Osteocyte (in vitro differentiated cells): ENCODE measurements at regions not wholly inside any gene's neighbourhood (a gene's known extent, or its start where the extent isn't known, plus 50 kb on each side); places are given as distances from the start of the nearest gene placed in this dataset.

Experiments used
- DNase-seq: peaks from one replicate; pipeline ENCODE4 v3.0.0; 2021; ENCODE audit warnings: mixed read lengths; ENCODE audit not compliant: unreplicated experiment; ENCODE audit errors: extremely low spot score
- H3K27ac Mint-ChIP-seq: one replicate; pipeline ENCODE4 v1.8.0; 2021; ENCODE audit warnings: mild to moderate bottlenecking, mixed read lengths; ENCODE audit not compliant: unreplicated experiment
- H3K27me3 Mint-ChIP-seq: one replicate; pipeline ENCODE4 v1.8.0; 2021; ENCODE audit warnings: mixed read lengths; ENCODE audit not compliant: unreplicated experiment
- H3K36me3 Mint-ChIP-seq: one replicate; pipeline ENCODE4 v1.8.0; 2021; ENCODE audit warnings: mixed read lengths; ENCODE audit not compliant: unreplicated experiment
- H3K4me1 Mint-ChIP-seq: one replicate; pipeline ENCODE4 v1.8.0; 2021; ENCODE audit warnings: mixed read lengths; ENCODE audit not compliant: unreplicated experiment
- H3K4me3 Mint-ChIP-seq: one replicate; pipeline ENCODE4 v1.8.0; 2021; ENCODE audit warnings: mild to moderate bottlenecking, moderate library complexity, mixed read lengths; ENCODE audit not compliant: unreplicated experiment
- H3K9me3 Mint-ChIP-seq: one replicate; pipeline ENCODE4 v1.8.0; 2021; ENCODE audit warnings: mixed read lengths; ENCODE audit not compliant: unreplicated experiment
- CTCF ChIP-seq: fragments of 200-600 bp; sonication (generic); IDR thresholded peaks from 2 replicates; pipeline ENCODE4 v1.5.0; 2021; ENCODE audit warnings: antibody characterized with exemption, mild to moderate bottlenecking, moderate library complexity

- Mint-ChIP-seq H3K4me3 (no peak overlapping the region), H3K27ac (no peak overlapping the region), H3K9me3 (peaks cover 8% of the 10 kb centered on the region), H3K36me3 (no peaks in the 10 kb centered on the region), H3K27me3 (no peaks in the 10 kb centered on the region), H3K4me1 (no peaks in the 10 kb centered on the region)
- no peak for DNase-seq
- peak; percentile 18 for TF ChIP-seq CTCF
These were observed 723.8 kb upstream of the EDIL3 start for GRCh38 chr5:85108471-85108870.

- Mint-ChIP-seq H3K4me3 (no peak overlapping the region), H3K27me3 (no peaks in the 10 kb centered on the region), H3K4me1 (no peaks in the 10 kb centered on the region), H3K36me3 (no peaks in the 10 kb centered on the region), H3K27ac (no peak overlapping the region), H3K9me3 (peaks cover 8% of the 10 kb centered on the region)
- DNase-seq = no peak
- no peak for TF ChIP-seq CTCF
These were observed 724.9 kb upstream of the EDIL3 start for GRCh38 chr5:85109616-85110015.

- peaks cover 6% of the 10 kb centered on the region for H3K27me3 Mint-ChIP-seq
- H3K27ac Mint-ChIP-seq = no peak overlapping the region
- no peak for DNase-seq
- H3K9me3 Mint-ChIP-seq = no peaks in the 10 kb centered on the region
- H3K4me1 Mint-ChIP-seq = no peaks in the 10 kb centered on the region
- no peak for TF ChIP-seq CTCF
- no peaks in the 10 kb centered on the region for H3K36me3 Mint-ChIP-seq
- no peak overlapping the region for H3K4me3 Mint-ChIP-seq
These were observed 747.6 kb upstream of the EDIL3 start for GRCh38 chr5:85132269-85132668.

- Mint-ChIP-seq H3K4me3 (no peak overlapping the region), H3K27ac (no peak overlapping the region), H3K36me3 (no peaks in the 10 kb centered on the region), H3K4me1 (no peaks in the 10 kb centered on the region), H3K27me3 (peaks cover 2% of the 10 kb centered on the region), H3K9me3 (no peaks in the 10 kb centered on the region)
- no peak for TF ChIP-seq CTCF
- no peak for DNase-seq
These were observed 755.8 kb upstream of the EDIL3 start for GRCh38 chr5:85140471-85140870.

- no peaks in the 10 kb centered on the region for H3K36me3 Mint-ChIP-seq
- H3K27ac Mint-ChIP-seq = no peak overlapping the region
- no peaks in the 10 kb centered on the region for H3K4me1 Mint-ChIP-seq
- H3K9me3 Mint-ChIP-seq = no peaks in the 10 kb centered on the region
- H3K27me3 Mint-ChIP-seq = peaks cover 2% of the 10 kb centered on the region
- no peak for DNase-seq
- no peak for TF ChIP-seq CTCF
- H3K4me3 Mint-ChIP-seq = no peak overlapping the region
These were observed 758.5 kb upstream of the EDIL3 start for GRCh38 chr5:85143138-85143537.
